ENCODE measurements at regions not wholly inside any gene's neighbourhood (a gene's known extent, or its start where the extent isn't known, plus 50 kb on each side); places are given as distances from the start of the nearest gene placed in this dataset.

DNA sequence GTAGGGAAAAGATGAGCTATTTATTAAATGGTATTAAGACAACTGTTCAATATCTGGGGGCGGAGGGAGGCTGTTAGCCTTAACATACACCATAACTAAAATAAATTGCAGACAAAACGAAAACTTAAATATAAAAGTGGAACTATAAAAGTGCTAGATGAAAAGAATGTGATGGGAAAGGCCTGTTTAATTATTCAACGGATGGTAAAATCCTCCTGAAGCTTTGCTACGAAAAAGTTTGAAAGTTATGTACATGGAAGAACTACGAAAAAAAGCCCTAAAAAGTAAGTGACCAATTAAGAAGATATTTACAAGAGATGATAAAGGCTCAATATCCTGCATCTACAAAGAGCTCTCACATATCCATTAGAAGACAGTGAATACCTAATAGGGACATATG lies 197.8 kb upstream of the IER5L start:
- TF ChIP-seq, protein P1, sequence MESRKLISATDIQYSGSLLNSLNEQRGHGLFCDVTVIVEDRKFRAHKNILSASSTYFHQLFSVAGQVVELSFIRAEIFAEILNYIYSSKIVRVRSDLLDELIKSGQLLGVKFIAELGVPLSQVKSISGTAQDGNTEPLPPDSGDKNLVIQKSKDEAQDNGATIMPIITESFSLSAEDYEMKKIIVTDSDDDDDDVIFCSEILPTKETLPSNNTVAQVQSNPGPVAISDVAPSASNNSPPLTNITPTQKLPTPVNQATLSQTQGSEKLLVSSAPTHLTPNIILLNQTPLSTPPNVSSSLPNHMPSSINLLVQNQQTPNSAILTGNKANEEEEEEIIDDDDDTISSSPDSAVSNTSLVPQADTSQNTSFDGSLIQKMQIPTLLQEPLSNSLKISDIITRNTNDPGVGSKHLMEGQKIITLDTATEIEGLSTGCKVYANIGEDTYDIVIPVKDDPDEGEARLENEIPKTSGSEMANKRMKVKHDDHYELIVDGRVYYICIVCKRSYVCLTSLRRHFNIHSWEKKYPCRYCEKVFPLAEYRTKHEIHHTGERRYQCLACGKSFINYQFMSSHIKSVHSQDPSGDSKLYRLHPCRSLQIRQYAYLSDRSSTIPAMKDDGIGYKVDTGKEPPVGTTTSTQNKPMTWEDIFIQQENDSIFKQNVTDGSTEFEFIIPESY (IDR thresholded peaks at IDR 0.05) = no peak
- no peak for TF ChIP-seq TAF1 (conservative IDR thresholded peaks at IDR 0.05)
- TF ChIP-seq JUND (IDR thresholded peaks at IDR 0.05) = no peak
- TF ChIP-seq, protein P2, sequence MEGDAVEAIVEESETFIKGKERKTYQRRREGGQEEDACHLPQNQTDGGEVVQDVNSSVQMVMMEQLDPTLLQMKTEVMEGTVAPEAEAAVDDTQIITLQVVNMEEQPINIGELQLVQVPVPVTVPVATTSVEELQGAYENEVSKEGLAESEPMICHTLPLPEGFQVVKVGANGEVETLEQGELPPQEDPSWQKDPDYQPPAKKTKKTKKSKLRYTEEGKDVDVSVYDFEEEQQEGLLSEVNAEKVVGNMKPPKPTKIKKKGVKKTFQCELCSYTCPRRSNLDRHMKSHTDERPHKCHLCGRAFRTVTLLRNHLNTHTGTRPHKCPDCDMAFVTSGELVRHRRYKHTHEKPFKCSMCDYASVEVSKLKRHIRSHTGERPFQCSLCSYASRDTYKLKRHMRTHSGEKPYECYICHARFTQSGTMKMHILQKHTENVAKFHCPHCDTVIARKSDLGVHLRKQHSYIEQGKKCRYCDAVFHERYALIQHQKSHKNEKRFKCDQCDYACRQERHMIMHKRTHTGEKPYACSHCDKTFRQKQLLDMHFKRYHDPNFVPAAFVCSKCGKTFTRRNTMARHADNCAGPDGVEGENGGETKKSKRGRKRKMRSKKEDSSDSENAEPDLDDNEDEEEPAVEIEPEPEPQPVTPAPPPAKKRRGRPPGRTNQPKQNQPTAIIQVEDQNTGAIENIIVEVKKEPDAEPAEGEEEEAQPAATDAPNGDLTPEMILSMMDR (IDR thresholded peaks at IDR 0.05; ENCODE audit: low read depth, low read length, missing input control) = no peak
- TF ChIP-seq EGR1 (IDR thresholded peaks at IDR 0.05; ENCODE audit: low read depth in 2 of 2) = no peak
- no peak for TF ChIP-seq GABPA (IDR thresholded peaks at IDR 0.05 in 1 of 2, conservative IDR thresholded peaks at IDR 0.05 in 1 of 2)
- TF ChIP-seq, protein P3, sequence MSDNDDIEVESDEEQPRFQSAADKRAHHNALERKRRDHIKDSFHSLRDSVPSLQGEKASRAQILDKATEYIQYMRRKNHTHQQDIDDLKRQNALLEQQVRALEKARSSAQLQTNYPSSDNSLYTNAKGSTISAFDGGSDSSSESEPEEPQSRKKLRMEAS (IDR thresholded peaks at IDR 0.05) = no peak
- TF ChIP-seq, protein P4, sequence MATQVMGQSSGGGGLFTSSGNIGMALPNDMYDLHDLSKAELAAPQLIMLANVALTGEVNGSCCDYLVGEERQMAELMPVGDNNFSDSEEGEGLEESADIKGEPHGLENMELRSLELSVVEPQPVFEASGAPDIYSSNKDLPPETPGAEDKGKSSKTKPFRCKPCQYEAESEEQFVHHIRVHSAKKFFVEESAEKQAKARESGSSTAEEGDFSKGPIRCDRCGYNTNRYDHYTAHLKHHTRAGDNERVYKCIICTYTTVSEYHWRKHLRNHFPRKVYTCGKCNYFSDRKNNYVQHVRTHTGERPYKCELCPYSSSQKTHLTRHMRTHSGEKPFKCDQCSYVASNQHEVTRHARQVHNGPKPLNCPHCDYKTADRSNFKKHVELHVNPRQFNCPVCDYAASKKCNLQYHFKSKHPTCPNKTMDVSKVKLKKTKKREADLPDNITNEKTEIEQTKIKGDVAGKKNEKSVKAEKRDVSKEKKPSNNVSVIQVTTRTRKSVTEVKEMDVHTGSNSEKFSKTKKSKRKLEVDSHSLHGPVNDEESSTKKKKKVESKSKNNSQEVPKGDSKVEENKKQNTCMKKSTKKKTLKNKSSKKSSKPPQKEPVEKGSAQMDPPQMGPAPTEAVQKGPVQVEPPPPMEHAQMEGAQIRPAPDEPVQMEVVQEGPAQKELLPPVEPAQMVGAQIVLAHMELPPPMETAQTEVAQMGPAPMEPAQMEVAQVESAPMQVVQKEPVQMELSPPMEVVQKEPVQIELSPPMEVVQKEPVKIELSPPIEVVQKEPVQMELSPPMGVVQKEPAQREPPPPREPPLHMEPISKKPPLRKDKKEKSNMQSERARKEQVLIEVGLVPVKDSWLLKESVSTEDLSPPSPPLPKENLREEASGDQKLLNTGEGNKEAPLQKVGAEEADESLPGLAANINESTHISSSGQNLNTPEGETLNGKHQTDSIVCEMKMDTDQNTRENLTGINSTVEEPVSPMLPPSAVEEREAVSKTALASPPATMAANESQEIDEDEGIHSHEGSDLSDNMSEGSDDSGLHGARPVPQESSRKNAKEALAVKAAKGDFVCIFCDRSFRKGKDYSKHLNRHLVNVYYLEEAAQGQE (IDR thresholded peaks at IDR 0.05) = no peak
- no peak for TF ChIP-seq SP1 (IDR thresholded peaks at IDR 0.05)
- no peak for TF ChIP-seq RAD21 (IDR thresholded peaks at IDR 0.05)
- TF ChIP-seq, protein P5, sequence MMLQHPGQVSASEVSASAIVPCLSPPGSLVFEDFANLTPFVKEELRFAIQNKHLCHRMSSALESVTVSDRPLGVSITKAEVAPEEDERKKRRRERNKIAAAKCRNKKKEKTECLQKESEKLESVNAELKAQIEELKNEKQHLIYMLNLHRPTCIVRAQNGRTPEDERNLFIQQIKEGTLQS (IDR thresholded peaks at IDR 0.05) = no peak
- TF ChIP-seq HNF4G (IDR thresholded peaks at IDR 0.05) = no peak
- no peak for TF ChIP-seq YY1 (IDR thresholded peaks at IDR 0.05)
